Mesenchymal stem cell (in vitro differentiated cells and primary cell): ENCODE measurements at regions not wholly inside any gene's neighbourhood (a gene's known extent, or its start where the extent isn't known, plus 50 kb on each side); places are given as distances from the start of the nearest gene placed in this dataset.

Source experiments
- DNase-seq: peaks from one replicate; pipeline ENCODE4 v3.0.0-alpha.2; 2013
- H2AFZ ChIP-seq: one replicate; pipeline ENCODE4 v1.6.1; 2013; ENCODE audit warnings: low read depth, mild to moderate bottlenecking, control low read depth, inconsistent platforms, low read length, moderate library complexity
- H2AK5ac ChIP-seq: 2 replicates; pipeline ENCODE4 v1.6.1; 2013; ENCODE audit warnings: low read length, moderate library complexity, mild to moderate bottlenecking, inconsistent platforms; ENCODE audit not compliant: severe bottlenecking
- H2BK120ac ChIP-seq: one replicate; pipeline ENCODE4 v1.6.1; 2013; ENCODE audit warnings: low read depth, mild to moderate bottlenecking, inconsistent platforms, low read length, moderate library complexity
- H2BK12ac ChIP-seq, 2 experiments: one replicate each; pipeline ENCODE4 v1.6.1; 2013; ENCODE audit warnings: inconsistent platforms in 2 of 2, low read length in 2 of 2, mild to moderate bottlenecking in 2 of 2, moderate library complexity in 2 of 2, control low read depth in 1 of 2
- H2BK15ac ChIP-seq: one replicate; pipeline ENCODE4 v1.6.1; 2013; ENCODE audit warnings: mild to moderate bottlenecking, low read depth, inconsistent platforms; ENCODE audit not compliant: poor library complexity, severe bottlenecking
- H2BK5ac ChIP-seq: 2 replicates; pipeline ENCODE4 v1.6.1; 2013; ENCODE audit warnings: low read depth, mild to moderate bottlenecking, low read length, control low read depth, inconsistent platforms; ENCODE audit not compliant: poor library complexity, severe bottlenecking
- H3K14ac ChIP-seq, 2 experiments: one replicate each; pipeline ENCODE4 v1.6.1; 2013; ENCODE audit warnings: inconsistent platforms in 2 of 2, low read length in 2 of 2, control low read depth in 1 of 2, mild to moderate bottlenecking in 1 of 2, moderate library complexity in 1 of 2
- H3K18ac ChIP-seq, 2 experiments: one replicate each; pipeline ENCODE4 v1.6.1; 2013; ENCODE audit warnings: inconsistent platforms in 2 of 2, low read length in 2 of 2, control low read depth in 1 of 2, low read depth in 1 of 2, mild to moderate bottlenecking in 1 of 2
- H3K23ac ChIP-seq, 2 experiments: one replicate each; pipeline ENCODE4 v1.6.1; 2013; ENCODE audit warnings: inconsistent platforms in 2 of 2, low read length in 2 of 2, mild to moderate bottlenecking in 2 of 2, moderate library complexity in 2 of 2, control low read depth in 1 of 2
- H3K27ac ChIP-seq: 2 replicates; pipeline ENCODE4 v1.5.1; 2013; ENCODE audit warnings: mild to moderate bottlenecking, moderate library complexity, low read length, control low read depth, inconsistent platforms; ENCODE audit not compliant: poor library complexity, severe bottlenecking
- H3K27me3 ChIP-seq, 2 experiments: 2 replicates each; pipeline versions ENCODE4 v1.6.1 to v1.7.0; 2013; ENCODE audit warnings: low read length in 2 of 2, mild to moderate bottlenecking in 2 of 2, moderate library complexity in 2 of 2, control low read depth in 1 of 2, inconsistent platforms in 1 of 2; ENCODE audit not compliant: control insufficient read depth in 1 of 2, insufficient read depth in 1 of 2
- H3K36me3 ChIP-seq, 2 experiments: 2 replicates each; pipeline versions ENCODE4 v1.6.1 to v1.7.0; 2013; ENCODE audit warnings: low read length in 2 of 2, control low read depth in 1 of 2, inconsistent platforms in 1 of 2, low read depth in 1 of 2, mild to moderate bottlenecking in 1 of 2; ENCODE audit not compliant: insufficient read depth in 2 of 2, control insufficient read depth in 1 of 2
- H3K4ac ChIP-seq, 2 experiments: one replicate each; pipeline ENCODE4 v1.6.1; 2013; ENCODE audit warnings: inconsistent platforms in 2 of 2, low read length in 2 of 2, mild to moderate bottlenecking in 2 of 2, moderate library complexity in 2 of 2, control low read depth in 1 of 2, low read depth in 1 of 2
- H3K4me1 ChIP-seq: 2 replicates; pipeline ENCODE4 v1.6.1; 2013; ENCODE audit warnings: low read depth, low read length, control low read depth; ENCODE audit not compliant: control insufficient read depth, insufficient read depth
- H3K4me2 ChIP-seq: 2 replicates; pipeline ENCODE4 v1.6.1; 2013; ENCODE audit warnings: low read length, mild to moderate bottlenecking, inconsistent platforms; ENCODE audit not compliant: poor library complexity, severe bottlenecking
- H3K4me3 ChIP-seq, 2 experiments: 2 replicates each; pipeline versions ENCODE4 v1.5.1 to v1.7.0; 2013; ENCODE audit warnings: low read length in 2 of 2, mild to moderate bottlenecking in 2 of 2, control low read depth in 1 of 2, low read depth in 1 of 2; ENCODE audit not compliant: insufficient read depth in 1 of 2
- H3K79me1 ChIP-seq: replicated peaks from 2 replicates; pipeline ENCODE4 v1.6.1; 2013; ENCODE audit warnings: mild to moderate bottlenecking, control low read depth, low read length, inconsistent platforms; ENCODE audit not compliant: poor library complexity, severe bottlenecking
- H3K9ac ChIP-seq: 2 replicates; pipeline ENCODE4 v1.7.0; 2013; ENCODE audit warnings: mild to moderate bottlenecking, low read length, moderate library complexity
- H3K9me3 ChIP-seq: 2 replicates; pipeline ENCODE4 v1.7.0; 2013; ENCODE audit warnings: mild to moderate bottlenecking, low read length; ENCODE audit not compliant: control insufficient read depth
- H4K8ac ChIP-seq: one replicate; pipeline ENCODE4 v1.6.1; 2013; ENCODE audit warnings: inconsistent platforms, mild to moderate bottlenecking, low read length, moderate library complexity
- H4K91ac ChIP-seq: one replicate; pipeline ENCODE4 v1.6.1; 2013; ENCODE audit warnings: mild to moderate bottlenecking, low read length, inconsistent platforms
- WGBS: methylation state at CpG from one replicate; pipeline ENCODE4 v1.1.7; 2013; ENCODE audit warnings: mixed read lengths; 5-methylcytosine and 5-hydroxymethylcytosine counted together

DNA sequence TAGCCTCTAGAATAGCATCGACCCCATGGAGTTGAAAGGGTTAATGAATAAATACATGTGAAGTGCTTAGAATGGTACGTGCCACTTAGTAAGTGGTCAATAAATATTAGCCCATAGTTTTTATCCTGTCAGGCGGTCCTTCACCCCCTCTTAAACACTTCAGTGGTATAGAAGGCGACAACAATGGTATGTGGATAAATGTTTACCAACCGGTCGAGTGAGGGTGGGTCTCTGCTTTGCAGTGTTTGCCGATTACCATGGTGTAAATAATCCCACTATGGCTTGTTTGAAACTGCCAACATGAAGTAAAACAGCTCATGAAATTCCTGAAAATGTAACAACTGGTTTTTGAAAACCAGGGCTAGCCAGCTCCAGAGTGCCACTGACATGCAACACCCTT is 541.2 kb downstream of the BUD13 start:
- no peak overlapping the region for H3K14ac ChIP-seq
- H3K18ac ChIP-seq = no peak overlapping the region
- no peaks in the 10 kb centered on the region for H3K79me1 ChIP-seq
- H2AFZ ChIP-seq = no peak overlapping the region
- no peak overlapping the region for H4K8ac ChIP-seq
- H3K4me3 ChIP-seq = no peak overlapping the region
- no peaks in the 10 kb centered on the region for H3K4me1 ChIP-seq
- H3K23ac ChIP-seq = no peak overlapping the region
- H3K4me2 ChIP-seq = no peak overlapping the region
- no peak overlapping the region for H2BK5ac ChIP-seq
- H3K36me3 ChIP-seq = no peaks in the 10 kb centered on the region
- 89% methylated on average over 5 of the region's 7 CpGs for WGBS
- peaks cover 0 to 76% of the 10 kb centered on the region in 2 experiments for H3K27me3 ChIP-seq
- no peak overlapping the region for H2BK15ac ChIP-seq
- H3K9me3 ChIP-seq = peaks cover 4% of the 10 kb centered on the region
- no peak overlapping the region for H3K9ac ChIP-seq
- no peak overlapping the region for H2AK5ac ChIP-seq
- H3K27ac ChIP-seq = no peak overlapping the region
- no peak overlapping the region for H3K4ac ChIP-seq
- H2BK12ac ChIP-seq = no peak overlapping the region
- H4K91ac ChIP-seq = no peak overlapping the region
- no peak for DNase-seq
- H2BK120ac ChIP-seq = no peak overlapping the region

DNA sequence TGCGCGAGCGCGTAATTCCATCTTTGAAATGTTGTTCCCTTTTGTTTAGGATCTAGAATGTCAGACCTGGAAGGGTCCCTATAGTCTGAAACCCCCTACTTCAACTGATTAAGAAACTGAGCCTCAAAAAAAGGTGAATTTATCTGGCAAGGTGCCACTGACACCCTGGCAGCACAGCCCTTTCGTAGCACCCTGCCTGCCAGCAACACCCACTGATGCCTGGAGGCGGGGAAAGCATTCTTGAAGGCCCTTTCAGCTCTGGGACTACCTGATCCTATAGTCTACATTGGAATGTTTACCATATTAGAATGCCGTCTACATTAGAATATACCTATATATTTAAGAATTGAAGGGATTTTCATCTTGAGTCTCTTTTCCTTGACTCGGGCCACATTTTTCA is 542.3 kb downstream of the BUD13 start:
- Histone ChIP-seq H4K91ac (no peak overlapping the region), H3K9ac (no peak overlapping the region), H3K9me3 (peaks cover 4% of the 10 kb centered on the region), H4K8ac (no peak overlapping the region), H3K18ac (no peak overlapping the region), H3K36me3 (no peaks in the 10 kb centered on the region), H2BK5ac (no peak overlapping the region), H3K4me1 (no peaks in the 10 kb centered on the region), H3K23ac (no peak overlapping the region), H2AK5ac (no peak overlapping the region), H3K4me3 (no peak overlapping the region), H2BK120ac (no peak overlapping the region), H2BK15ac (no peak overlapping the region), H3K79me1 (no peaks in the 10 kb centered on the region), H3K14ac (no peak overlapping the region), H3K27ac (no peak overlapping the region), H3K27me3 (peaks cover 0 to 75% of the 10 kb centered on the region in 2 experiments), H2BK12ac (no peak overlapping the region), H2AFZ (no peak overlapping the region), H3K4ac (no peak overlapping the region), H3K4me2 (no peak overlapping the region)
- WGBS = 92% methylated on average over 6 of the region's 8 CpGs
- no peak for DNase-seq

DNA sequence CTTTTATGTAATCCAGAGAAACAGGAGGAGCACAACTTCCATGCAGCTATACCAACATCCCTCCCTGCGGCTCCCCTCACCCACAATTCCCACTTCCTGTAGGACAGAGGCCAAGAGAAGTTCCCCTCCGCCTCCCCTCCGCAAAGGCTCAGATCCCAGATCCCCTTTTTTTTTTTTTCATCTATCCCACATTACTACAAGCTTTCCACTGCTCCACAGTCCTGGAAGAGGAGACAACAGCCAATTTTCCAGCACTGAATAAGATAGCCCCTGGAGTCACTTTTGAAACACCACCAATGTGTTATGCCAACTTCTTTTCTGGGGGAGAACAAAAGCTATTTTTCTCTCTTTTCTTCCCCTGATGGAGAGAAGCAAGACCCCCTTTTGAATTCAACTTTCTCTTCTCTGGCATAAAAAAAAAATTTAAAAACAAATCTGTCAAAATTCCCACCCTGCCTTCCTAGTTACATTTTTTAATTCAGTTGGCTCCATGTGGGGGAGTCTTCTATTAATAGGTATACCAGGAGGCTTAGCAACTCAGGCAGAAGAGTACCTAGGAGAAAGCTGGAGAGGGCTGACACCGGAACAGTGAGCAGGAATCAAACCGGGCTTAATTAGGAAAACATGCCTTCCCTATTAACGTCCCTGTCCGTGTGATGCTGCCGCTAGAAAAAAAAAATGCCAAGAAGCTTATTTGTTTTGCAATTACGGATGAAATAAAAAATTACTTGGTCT is 543.4 kb downstream of the BUD13 start:
- no peak overlapping the region for H3K23ac ChIP-seq
- no peak overlapping the region for H2BK5ac ChIP-seq
- no peak overlapping the region for H3K14ac ChIP-seq
- no peak overlapping the region for H3K9ac ChIP-seq
- no peaks in the 10 kb centered on the region for H3K4me1 ChIP-seq
- peaks cover 4% of the 10 kb centered on the region for H3K9me3 ChIP-seq
- no peak for DNase-seq
- no peaks in the 10 kb centered on the region for H3K36me3 ChIP-seq
- no peak overlapping the region for H2AFZ ChIP-seq
- no peak overlapping the region for H2BK12ac ChIP-seq
- H3K4me2 ChIP-seq = no peak overlapping the region
- H2AK5ac ChIP-seq = no peak overlapping the region
- H3K18ac ChIP-seq = no peak overlapping the region
- H2BK15ac ChIP-seq = no peak overlapping the region
- no peak overlapping the region for H4K91ac ChIP-seq
- no peak overlapping the region for H2BK120ac ChIP-seq
- WGBS = 79% methylated on average over 8 of the region's 9 CpGs
- H3K4me3 ChIP-seq = no peak overlapping the region
- peaks cover 4 to 70% of the 10 kb centered on the region in 2 experiments for H3K27me3 ChIP-seq
- H3K4ac ChIP-seq = no peak overlapping the region
- H3K27ac ChIP-seq = no peak overlapping the region
- H4K8ac ChIP-seq = no peak overlapping the region
- H3K79me1 ChIP-seq = no peaks in the 10 kb centered on the region

DNA sequence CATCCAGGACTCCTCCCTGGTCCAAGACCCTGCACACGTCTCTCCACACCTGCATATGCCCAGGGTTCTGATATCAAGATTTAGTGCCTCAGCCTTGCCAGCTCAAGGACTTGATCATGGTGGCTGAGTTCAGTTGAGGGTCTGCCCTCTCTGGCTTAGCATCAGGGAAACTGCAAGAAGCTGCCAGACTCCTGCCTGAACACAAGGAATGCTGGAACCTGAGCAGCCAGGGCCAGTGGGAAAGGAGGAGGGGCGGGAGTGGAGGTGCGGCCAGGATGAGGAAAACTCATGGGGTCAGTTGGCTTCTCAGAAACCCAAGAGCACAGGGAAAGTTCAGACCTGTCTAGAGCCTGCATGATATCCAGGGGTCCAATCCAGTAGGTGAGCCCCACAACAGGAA is 546.1 kb downstream of the BUD13 start:
- no peak overlapping the region for H3K4me3 ChIP-seq
- no peak overlapping the region for H4K91ac ChIP-seq
- peaks cover 9 to 87% of the 10 kb centered on the region in 2 experiments for H3K27me3 ChIP-seq
- DNase-seq = no peak
- H3K14ac ChIP-seq = no peak overlapping the region
- no peak overlapping the region for H2BK15ac ChIP-seq
- no peak overlapping the region for H3K18ac ChIP-seq
- no peak overlapping the region for H4K8ac ChIP-seq
- H3K79me1 ChIP-seq = no peaks in the 10 kb centered on the region
- H3K27ac ChIP-seq = no peak overlapping the region
- no peak overlapping the region for H2AFZ ChIP-seq
- no peaks in the 10 kb centered on the region for H3K4me1 ChIP-seq
- H2BK12ac ChIP-seq = no peak overlapping the region
- 75% methylated on average over 3 of the region's 3 CpGs for WGBS
- no peak overlapping the region for H3K9ac ChIP-seq
- H3K4ac ChIP-seq = no peak overlapping the region
- H3K4me2 ChIP-seq = no peak overlapping the region
- H2BK5ac ChIP-seq = no peak overlapping the region
- H2BK120ac ChIP-seq = no peak overlapping the region
- H3K23ac ChIP-seq = no peak overlapping the region
- no peaks in the 10 kb centered on the region for H3K36me3 ChIP-seq
- no peak overlapping the region for H2AK5ac ChIP-seq
- H3K9me3 ChIP-seq = peaks cover 4% of the 10 kb centered on the region
